ENCODE measurements at regions not wholly inside any gene's neighbourhood (a gene's known extent, or its start where the extent isn't known, plus 50 kb on each side); places are given as distances from the start of the nearest gene placed in this dataset.
"Not testable (repeated sequence)": the region's sequence is repeated elsewhere in the genome, so short reads cannot be mapped to it uniquely, and the experiment has no call there.

- TF ChIP-seq, protein P1, sequence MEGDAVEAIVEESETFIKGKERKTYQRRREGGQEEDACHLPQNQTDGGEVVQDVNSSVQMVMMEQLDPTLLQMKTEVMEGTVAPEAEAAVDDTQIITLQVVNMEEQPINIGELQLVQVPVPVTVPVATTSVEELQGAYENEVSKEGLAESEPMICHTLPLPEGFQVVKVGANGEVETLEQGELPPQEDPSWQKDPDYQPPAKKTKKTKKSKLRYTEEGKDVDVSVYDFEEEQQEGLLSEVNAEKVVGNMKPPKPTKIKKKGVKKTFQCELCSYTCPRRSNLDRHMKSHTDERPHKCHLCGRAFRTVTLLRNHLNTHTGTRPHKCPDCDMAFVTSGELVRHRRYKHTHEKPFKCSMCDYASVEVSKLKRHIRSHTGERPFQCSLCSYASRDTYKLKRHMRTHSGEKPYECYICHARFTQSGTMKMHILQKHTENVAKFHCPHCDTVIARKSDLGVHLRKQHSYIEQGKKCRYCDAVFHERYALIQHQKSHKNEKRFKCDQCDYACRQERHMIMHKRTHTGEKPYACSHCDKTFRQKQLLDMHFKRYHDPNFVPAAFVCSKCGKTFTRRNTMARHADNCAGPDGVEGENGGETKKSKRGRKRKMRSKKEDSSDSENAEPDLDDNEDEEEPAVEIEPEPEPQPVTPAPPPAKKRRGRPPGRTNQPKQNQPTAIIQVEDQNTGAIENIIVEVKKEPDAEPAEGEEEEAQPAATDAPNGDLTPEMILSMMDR (IDR thresholded peaks at IDR 0.05) = not testable (repeated sequence)
- TF ChIP-seq POLR2AphosphoS5, POLR2A (IDR thresholded peaks at IDR 0.05): not testable (repeated sequence)
These were observed 68.5 kb upstream of the FCGR1A start for GRCh38 chr1:149713952-149714351.
